ENCODE measurements at regions not wholly inside any gene's neighbourhood (a gene's known extent, or its start where the extent isn't known, plus 50 kb on each side); places are given as distances from the start of the nearest gene placed in this dataset.

GRCh38 chr1:58013237-58013636 is 533.3 kb downstream of the OMA1 start:
- DNase-seq (no peak), FAIRE-seq (no peak)
- peak; percentile 32 for TF ChIP-seq CTCF (IDR thresholded peaks at IDR 0.05; ENCODE audit: borderline replicate concordance, extremely low read depth, insufficient read depth)
- Histone ChIP-seq H3K36me3 (ENCODE audit: control insufficient read depth in 2 of 3, insufficient read depth in 3 of 3, low read length in 3 of 3) (no peaks in the 10 kb centered on the region), H3K4me1 (ENCODE audit: control insufficient read depth in 2 of 3, insufficient read depth in 2 of 3, low read depth in 1 of 3, low read length in 3 of 3) (no peaks in the 10 kb centered on the region), H3K9ac (ENCODE audit: low read length in 3 of 3) (no peak overlapping the region), H3K4me3 (ENCODE audit: low read length in 3 of 3) (no peak overlapping the region), H3K9me3 (ENCODE audit: control insufficient read depth in 2 of 3, insufficient read depth in 1 of 3, low read length in 3 of 3) (no peaks in the 10 kb centered on the region), H3K27me3 (ENCODE audit: control insufficient read depth, insufficient read depth, low read length) (no peaks in the 10 kb centered on the region), H3K27ac (ENCODE audit: low read depth in 2 of 2, low read length in 2 of 2) (no peak overlapping the region)
- intact Hi-C loops (cut with DNase I): no loop called here

DNA sequence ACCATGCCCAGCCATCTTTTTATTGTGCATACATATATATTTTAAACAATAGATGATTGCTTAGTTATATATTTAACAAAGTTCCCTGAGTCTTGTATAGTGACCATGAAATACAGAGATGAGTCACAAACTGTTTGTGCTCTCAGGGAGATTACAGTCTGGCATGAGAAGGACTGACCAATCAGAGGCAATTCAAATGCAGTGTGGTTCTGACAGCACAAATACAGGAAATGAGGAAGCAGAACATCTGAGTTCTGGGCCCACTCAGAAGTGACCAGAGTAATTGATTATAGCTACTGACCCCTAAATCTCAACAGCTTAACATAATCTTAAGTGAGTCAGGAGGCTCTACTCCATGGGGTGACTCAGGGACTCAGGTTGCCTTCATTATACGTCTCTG is 534.5 kb downstream of the OMA1 start:
- intact Hi-C loops (cut with DNase I): no loop called here
- no peak overlapping the region for H3K27ac ChIP-seq (ENCODE audit: low read depth in 2 of 2, low read length in 2 of 2)
- H3K9me3 ChIP-seq (ENCODE audit: control insufficient read depth in 2 of 3, insufficient read depth in 1 of 3, low read length in 3 of 3): no peaks in the 10 kb centered on the region
- H3K36me3 ChIP-seq (ENCODE audit: control insufficient read depth in 2 of 3, insufficient read depth in 3 of 3, low read length in 3 of 3): no peaks in the 10 kb centered on the region
- no peak for FAIRE-seq
- H3K27me3 ChIP-seq (ENCODE audit: control insufficient read depth, insufficient read depth, low read length): no peaks in the 10 kb centered on the region
- H3K9ac ChIP-seq (ENCODE audit: low read length in 3 of 3): no peak overlapping the region
- no peak for DNase-seq
- no peaks in the 10 kb centered on the region for H3K4me1 ChIP-seq (ENCODE audit: control insufficient read depth in 2 of 3, insufficient read depth in 2 of 3, low read depth in 1 of 3, low read length in 3 of 3)
- no peak for TF ChIP-seq CTCF (IDR thresholded peaks at IDR 0.05; ENCODE audit: borderline replicate concordance, extremely low read depth, insufficient read depth)
- no peak overlapping the region for H3K4me3 ChIP-seq (ENCODE audit: low read length in 3 of 3)

- no peaks in the 10 kb centered on the region for H3K27me3 ChIP-seq (ENCODE audit: control insufficient read depth, insufficient read depth, low read length)
- no peak overlapping the region for H3K9ac ChIP-seq (ENCODE audit: low read length in 3 of 3)
- FAIRE-seq: no peak
- no peaks in the 10 kb centered on the region for H3K4me1 ChIP-seq (ENCODE audit: control insufficient read depth in 2 of 3, insufficient read depth in 2 of 3, low read depth in 1 of 3, low read length in 3 of 3)
- no peaks in the 10 kb centered on the region for H3K9me3 ChIP-seq (ENCODE audit: control insufficient read depth in 2 of 3, insufficient read depth in 1 of 3, low read length in 3 of 3)
- no peak for DNase-seq
- no peak for TF ChIP-seq CTCF (IDR thresholded peaks at IDR 0.05; ENCODE audit: borderline replicate concordance, extremely low read depth, insufficient read depth)
- H3K27ac ChIP-seq (ENCODE audit: low read depth in 2 of 2, low read length in 2 of 2): no peak overlapping the region
- intact Hi-C loops (cut with DNase I): no loop called here
- H3K36me3 ChIP-seq (ENCODE audit: control insufficient read depth in 2 of 3, insufficient read depth in 3 of 3, low read length in 3 of 3): no peaks in the 10 kb centered on the region
- H3K4me3 ChIP-seq (ENCODE audit: low read length in 3 of 3): no peak overlapping the region
These were observed 540.0 kb downstream of the OMA1 start for GRCh38 chr1:58006421-58007046.

DNA sequence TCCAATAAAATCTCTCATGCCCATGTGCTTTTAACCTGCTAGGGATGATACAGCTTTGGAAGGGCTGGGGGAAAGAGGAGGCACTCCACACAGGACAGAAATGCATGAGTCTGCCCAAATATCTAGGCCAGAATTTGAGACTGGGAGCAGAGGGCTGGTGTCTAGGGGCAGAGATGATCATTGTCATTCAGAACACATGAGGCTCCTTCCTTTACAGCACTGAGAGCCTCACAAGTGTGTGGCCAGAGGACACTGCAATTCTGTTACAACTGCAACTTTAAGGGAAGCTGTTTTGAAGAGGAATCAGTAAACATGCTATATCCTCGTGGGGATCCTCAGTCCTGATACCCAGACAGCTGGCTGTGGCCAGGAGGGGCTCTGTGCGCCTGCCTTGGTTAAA is 541.3 kb downstream of the OMA1 start:
- Histone ChIP-seq H3K9ac (ENCODE audit: low read length in 3 of 3) (no peak overlapping the region), H3K36me3 (ENCODE audit: control insufficient read depth in 2 of 3, insufficient read depth in 3 of 3, low read length in 3 of 3) (no peaks in the 10 kb centered on the region), H3K27me3 (ENCODE audit: control insufficient read depth, insufficient read depth, low read length) (no peaks in the 10 kb centered on the region), H3K27ac (ENCODE audit: low read depth in 2 of 2, low read length in 2 of 2) (no peak overlapping the region), H3K4me1 (ENCODE audit: control insufficient read depth in 2 of 3, insufficient read depth in 2 of 3, low read depth in 1 of 3, low read length in 3 of 3) (no peaks in the 10 kb centered on the region), H3K4me3 (ENCODE audit: low read length in 3 of 3) (no peak overlapping the region), H3K9me3 (ENCODE audit: control insufficient read depth in 2 of 3, insufficient read depth in 1 of 3, low read length in 3 of 3) (no peaks in the 10 kb centered on the region)
- no peak for TF ChIP-seq CTCF (IDR thresholded peaks at IDR 0.05; ENCODE audit: borderline replicate concordance, extremely low read depth, insufficient read depth)
- FAIRE-seq (no peak), DNase-seq (no peak)
- intact Hi-C loops (cut with DNase I): no loop called here
